GM04504 (cell line): ENCODE measurements at regions not wholly inside any gene's neighbourhood (a gene's known extent, or its start where the extent isn't known, plus 50 kb on each side); places are given as distances from the start of the nearest gene placed in this dataset.
"Not testable (repeated sequence)": the region's sequence is repeated elsewhere in the genome, so short reads cannot be mapped to it uniquely, and the experiment has no call there.

Experiments used
- DNase-seq: peaks from one replicate; pipeline ENCODE4 v3.0.0-alpha.2; 2012; ENCODE audit warnings: low read depth

DNA sequence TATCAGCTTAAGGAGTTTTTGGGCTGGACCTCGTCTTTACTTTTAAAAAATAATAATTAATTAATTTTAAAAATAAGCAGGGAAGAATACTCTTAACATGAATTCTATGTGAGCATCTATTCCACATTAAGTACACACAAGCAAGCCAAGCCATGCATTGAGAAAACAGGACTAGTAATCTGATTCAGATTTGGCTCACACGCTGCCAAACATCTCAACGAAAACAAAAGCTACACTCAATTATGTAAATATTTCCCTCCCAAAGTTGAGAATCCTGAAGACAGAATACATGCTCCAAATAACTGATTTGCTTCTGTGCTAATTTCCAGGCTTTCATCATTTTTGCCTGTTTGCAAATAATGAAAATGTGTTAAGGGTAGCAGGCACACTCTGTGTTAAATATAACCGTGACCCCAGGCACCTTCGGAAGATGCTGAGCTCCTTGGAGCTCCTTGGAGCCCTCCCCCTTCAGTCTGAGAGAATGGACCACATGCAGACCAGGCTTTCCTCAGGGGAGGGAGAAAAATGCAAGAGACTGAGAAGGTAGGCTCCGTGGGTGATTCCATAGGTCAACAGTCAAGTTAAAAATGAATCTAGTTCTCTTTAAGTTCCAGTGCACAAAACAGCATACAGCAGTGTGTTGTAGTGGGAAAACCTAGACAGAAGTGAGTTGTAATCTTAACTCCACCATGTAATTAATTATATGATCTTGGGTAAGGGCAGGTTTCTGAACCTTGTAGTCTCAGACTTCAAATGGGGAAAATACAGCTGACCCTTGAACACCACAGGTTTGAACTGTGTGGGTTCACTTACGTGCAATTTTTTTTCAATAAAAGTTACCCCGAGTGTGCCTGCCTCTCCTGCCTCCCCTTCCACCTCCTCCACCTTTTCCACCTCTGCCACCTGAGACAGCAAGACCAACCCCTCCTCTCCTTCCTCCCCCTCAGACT, 161.3 kb upstream of the RREB1 start:
- DNase-seq: no peak

DNA sequence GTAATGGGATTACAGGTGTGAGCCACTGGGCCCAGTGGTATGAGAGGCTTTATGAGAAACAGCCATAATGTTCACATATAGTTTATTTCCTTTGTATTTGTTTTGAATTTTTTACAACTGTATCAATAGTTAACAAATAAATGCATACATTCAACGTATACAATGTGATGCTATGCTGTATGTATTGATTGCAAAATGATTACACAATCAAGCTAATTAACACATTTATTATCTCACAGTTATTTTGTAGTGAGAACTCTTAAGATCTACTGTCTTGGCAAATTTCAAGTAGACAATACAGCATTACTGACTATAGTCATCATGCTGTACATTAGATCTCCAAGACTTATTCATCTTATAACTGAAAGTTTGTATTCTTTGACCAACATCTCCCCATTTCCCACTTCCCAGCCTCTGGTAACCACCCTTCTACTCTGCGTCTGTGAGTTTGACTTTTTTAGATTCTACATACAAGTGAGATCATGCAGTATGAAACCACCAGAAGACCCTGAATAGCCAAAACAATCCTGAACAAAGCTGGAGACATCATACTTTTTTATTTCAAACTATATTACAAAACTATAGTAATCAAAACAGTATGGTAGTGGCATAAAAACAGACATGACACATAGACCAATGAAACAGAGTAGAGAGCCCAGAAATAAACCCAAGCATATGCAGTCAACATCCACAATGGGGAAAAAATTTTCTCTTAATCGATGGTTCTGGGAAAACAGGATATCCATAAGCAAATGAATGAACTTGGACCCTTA, 157.2 kb upstream of the RREB1 start:
- DNase-seq: no peak

DNA sequence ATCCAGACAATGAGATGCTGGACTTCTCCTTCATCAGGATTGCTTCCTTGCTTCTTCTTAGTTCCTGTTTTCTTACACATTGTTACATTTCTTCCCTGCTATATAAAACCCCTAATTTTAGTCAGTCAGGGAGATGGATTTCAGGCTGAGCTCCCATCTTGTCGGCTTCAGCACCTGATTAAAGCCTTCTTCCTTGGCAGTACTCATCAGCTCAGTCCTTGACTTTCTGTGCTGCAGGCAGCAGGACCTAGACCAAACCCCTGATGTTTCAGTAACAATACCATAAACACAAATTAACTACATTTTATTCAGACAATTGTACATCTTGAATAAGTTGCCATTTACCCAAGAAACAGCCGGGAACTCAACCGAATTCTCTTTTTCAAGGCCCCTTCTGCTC, 156.4 kb upstream of the RREB1 start:
- DNase-seq: no peak

DNA sequence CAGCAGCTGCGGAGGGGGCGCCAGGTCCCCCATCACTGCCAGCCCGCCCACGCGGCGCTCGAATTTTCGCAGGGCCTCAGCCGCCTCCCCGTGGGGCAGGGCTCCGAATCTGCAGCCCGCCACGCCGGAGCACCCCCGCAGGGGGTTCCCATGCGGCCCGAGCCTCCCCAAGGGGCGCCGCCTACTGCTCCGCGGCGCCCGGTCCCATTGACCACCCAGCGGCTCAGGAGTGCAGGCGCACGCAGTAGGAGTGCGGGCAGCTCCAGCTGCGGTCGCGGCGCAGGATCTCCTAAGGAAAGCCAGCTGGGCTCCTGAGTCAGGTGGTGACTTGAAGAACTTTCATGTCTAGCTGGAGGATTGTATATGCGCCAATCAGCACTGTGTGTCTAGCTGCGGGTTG, 155.3 kb upstream of the RREB1 start:
- no peak for DNase-seq

DNA sequence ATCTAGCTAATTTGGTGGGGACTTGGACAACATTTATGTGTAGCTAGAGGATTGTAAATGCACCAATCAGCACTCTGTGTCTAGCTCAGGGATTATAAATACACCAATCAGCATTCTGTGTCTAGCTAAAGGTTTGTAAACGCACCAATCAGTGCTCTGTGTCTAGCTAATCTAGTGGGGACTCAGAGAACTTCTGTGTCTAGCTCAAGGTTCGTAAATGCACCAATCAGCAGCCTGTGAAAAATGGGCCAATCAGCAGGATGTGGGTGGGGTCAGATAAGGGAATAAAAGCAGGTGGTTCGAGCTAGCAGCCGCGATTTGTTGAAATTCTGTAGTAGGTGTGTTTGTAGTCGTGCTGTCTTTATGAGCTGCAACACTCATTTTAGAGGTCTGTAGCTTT, 154.8 kb upstream of the RREB1 start:
- DNase-seq: not testable (repeated sequence)

DNA sequence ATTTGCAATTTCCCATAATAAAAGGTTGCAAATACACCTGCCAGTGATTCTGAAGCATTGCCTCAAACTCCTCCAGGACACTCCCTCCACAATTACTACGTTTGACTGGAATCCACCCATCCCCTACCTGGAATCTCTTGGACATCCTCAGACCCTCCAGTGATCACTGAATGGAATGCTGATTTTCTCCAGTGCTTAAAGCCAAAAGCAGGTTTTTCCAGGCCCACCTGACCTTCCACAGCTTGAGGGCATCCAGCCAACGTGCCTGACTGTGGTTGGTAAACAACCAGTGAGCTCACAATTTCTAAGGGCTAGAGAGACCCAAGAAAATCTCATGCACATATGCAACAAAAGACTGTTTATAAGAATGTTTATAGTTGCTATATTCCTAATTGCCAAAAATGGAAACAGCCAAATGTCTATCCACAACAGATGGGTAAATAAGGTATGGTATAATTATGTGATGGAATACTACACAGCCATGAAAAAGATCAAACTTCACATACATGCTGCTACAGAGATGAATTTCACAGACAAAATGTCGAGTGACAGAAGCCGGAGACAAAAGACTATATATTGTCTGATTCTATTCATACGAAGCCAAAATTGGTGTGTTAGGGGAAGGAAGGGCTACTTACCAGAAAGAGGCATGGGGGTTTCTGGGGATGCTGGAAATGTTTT, 147.1 kb upstream of the RREB1 start:
- no peak for DNase-seq

DNA sequence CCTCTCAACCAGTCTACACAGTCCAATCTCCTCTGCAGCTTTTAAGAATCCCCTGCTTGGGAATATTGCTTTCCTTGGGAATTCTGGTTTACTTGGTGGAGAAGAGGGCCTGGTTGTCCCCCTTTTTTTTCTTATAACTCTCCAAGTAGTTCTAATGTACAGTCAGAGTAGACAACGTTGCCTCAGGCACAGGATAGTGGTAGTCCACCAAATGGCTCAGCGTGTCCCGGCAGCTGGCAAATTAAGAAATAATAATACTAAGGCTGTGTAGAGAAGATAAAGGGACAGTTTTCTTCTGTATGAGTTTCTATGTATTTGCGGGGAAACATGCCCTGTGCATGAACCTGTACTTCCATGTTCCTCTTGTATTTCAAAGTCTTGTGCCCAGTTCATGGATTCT, 145.7 kb upstream of the RREB1 start:
- no peak for DNase-seq

DNA sequence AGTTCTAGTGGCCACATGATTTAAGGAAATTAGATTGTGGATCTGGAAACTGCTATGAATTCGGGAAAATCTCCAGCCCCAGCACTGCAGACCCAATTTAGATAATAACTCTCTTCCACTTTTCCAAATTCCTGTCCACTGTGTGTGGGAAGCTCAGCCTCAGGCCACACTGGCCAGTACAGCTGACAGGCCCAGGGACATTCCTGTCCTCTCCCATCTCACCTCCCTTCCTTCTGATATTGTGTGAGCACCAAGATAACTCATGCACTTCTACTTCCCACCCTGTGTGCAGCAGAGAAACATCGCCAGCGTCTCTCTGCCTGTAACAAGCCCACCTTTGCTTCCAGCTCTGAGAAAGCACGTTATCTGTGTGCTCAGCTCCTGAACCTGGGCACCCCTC, 145.1 kb upstream of the RREB1 start:
- no peak for DNase-seq

DNA sequence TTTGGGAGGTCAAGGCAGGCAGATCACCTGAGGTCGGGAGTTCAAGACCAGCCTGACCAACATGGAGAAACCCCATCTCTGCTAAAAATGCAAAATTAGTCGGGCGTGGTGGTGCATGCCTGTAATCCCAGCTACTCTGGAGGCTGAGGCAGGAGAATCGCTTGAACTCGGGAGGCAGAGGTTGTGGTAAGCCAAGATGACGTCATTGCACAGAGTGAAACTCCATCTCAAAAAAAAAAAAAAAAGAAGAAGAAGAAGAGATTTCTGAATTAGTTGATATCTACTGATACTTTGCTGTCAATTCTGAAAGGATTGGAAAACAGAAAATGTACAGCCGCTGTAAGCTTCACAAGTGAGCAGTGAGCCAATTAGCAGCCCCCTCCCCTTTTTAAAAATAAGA, 144.4 kb upstream of the RREB1 start:
- not testable (repeated sequence) for DNase-seq

DNA sequence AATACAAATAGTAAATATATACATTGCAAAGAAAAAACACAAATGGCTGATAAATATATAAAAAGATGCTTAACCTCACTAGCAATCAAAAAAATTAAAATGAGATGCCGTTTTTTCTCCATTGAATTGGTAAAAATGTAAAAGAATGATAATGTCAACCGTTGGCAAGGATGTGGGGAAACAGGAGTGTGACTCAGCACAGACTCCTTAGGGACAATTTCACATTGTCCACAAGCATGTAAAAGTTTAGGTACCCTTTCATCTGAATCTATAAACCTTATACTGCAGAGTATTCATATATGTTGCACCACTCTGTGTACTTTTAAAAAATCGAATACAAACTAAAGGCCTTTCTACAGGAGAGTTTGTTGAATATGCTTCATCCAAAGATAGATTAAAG, 143.1 kb upstream of the RREB1 start:
- no peak for DNase-seq

DNA sequence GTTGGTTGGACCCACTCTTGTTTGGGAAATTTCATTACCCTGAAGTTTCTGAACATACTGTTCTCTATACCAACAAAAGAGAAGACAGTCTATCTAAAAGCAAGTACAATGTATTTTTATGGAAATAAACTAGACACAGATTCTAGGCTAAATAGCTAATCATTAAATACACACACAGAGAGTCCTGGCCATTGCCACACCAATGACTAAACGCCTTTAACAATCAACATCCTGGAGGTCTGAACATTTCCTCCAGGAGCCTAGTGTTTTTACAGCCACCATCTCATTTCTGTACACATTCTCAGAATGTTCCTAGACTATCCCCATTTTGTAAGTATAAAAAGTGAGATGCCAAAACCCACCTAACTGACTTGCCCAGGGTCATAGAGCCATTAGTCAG, 141.6 kb upstream of the RREB1 start:
- no peak for DNase-seq

DNA sequence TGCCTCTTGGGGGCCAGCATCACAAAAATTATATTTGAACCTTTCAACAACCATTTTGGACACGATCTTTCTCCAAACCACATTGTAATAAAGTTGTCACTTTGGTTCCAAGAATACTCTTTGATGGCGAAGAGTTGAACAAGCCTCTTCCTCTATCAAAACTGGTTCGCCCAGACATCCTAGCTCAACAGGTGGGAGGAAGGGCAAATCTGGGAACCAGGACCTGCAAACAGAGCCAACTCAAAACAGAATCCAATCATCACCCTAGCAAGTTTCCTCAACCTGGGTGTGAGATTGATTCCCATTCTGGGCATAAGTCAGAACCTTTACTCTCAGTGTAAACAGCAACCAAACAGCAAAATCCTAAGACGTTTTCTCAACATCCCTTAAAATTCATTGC, 141.2 kb upstream of the RREB1 start:
- no peak for DNase-seq

DNA sequence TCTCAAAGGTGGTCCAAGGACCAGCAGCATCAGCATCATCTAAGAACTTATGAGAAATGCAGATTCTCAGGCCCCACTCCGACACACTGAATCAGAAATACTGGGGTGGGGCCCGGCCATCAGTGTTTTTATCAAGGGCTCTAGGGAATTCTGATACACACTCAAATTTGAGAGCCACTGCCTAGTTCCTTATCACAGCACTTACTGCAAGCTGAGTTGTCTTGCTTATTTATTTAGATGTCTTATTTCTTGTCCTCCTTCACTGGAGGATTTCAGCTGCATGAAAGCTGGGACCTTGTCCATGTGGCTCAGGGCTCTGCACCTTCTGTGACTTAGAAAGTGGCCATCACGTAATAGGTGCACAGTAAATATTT, 139.4 kb upstream of the RREB1 start:
- no peak for DNase-seq

DNA sequence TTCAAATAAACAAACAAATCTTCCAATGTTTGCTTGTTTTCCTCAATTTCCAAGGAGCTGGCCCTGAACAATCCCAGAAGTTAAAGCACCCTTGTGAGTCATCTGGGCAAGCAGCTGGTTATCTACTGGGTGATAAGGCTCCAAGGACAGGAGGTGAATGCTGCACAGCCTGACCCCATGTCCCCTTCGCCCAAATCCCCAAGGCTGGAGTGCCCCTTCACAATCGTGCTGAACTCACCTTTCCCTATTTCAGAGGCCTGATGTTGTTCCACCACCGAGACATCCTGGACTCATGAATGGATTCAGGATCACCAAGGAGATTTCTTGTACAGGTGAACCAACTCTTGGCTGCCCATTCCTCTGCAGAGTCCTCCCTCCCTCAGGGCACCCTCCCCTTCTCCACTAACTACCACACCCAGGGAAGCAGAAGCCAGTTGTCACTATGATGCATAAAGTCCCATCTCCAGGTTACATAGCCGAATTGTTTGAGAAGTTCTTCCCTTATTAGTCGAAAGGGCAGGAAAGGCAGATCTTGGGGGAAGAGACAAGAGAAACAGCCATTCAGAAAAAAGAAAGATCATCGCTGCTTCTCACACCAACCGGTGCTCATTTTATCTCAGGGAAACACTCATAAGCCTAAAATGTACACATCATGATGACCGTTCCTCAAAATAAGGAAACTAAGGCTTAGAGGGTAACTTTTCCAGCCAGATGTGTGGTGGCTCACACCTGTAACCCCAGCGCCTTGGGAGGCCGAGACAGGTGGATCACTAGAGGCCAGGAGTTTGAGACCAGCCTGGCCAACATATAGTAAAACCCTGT, 138.8 kb upstream of the RREB1 start:
- DNase-seq: no peak

DNA sequence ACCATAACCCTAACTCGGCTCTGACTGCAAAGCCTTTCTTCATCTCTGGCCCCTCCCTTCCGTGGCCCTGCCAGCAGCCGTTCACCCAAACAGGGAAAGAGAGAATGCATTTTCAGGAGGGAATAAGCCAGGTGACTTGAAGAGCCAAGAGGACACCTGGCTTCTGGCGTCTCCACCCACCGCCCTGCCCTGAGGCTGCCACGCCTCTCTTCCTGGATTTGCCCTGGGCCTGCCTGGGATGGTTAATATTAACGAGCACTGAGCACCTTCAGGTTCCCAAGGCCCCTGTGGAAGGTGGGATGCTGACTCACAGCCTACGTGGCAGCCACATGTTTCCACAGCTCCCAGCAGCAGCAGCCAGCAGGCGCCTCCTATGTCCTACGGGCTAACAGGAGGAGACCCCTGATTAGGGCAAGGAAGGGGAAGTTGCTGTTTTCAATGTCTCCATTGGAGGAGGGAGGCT, 138.0 kb upstream of the RREB1 start:
- DNase-seq: no peak

DNA sequence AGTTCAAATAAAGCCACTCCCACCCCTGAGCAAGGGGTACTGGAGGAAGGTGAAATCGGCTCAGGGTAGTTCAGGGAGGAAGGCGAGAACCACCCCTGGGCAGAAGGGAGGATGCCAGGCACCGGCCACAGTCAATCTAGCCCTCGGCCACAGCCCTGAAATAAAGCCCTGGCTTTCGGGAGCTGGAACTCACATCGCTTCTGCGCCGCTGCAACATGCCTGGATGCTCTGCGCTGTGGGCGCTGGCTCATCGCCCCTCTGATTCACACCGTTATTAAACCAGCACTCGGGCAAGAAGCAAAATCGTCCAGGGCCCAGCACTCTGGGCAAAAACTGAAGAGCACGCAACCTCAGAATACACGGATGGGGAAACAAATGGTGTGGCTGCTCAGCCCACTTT, 136.9 kb upstream of the RREB1 start:
- DNase-seq: no peak

DNA sequence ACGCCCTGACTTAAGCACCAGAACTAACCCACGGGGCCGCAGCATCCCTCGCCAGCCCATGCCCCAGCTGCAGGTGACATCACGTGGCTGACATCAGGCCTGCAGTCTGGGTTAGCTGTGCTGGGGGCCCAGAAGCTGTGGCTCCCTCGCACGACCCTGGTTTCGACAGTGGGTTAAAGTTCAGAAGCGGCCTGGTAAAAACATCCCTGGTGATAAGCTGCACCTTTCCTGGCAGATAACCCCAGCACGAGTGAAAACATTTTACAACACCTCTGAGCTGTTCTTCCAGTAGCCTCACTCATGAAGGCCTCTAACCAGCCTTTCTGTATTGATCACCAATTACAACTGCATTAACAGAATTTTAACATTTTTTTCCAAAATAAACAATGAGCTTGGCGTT, 136.4 kb upstream of the RREB1 start:
- no peak for DNase-seq

DNA sequence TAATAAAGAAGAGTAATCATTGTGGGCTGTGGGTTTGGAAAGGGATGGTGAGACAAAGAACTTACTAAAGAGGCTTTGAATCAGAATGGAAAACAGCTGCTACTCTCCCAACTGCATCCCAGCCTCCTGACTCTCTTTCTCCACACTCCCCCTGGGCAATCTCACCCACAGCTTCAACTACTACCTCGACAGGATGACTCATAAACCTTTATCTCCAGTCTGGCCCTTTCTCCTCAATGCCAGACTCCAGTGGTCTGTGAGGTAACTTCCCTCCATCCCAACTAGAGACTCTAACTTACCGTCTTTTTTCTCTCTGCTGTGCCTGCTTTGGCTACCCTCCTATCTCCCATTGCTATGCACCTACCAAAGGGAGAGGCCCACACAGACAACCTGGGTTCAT, 135.3 kb upstream of the RREB1 start:
- no peak for DNase-seq

DNA sequence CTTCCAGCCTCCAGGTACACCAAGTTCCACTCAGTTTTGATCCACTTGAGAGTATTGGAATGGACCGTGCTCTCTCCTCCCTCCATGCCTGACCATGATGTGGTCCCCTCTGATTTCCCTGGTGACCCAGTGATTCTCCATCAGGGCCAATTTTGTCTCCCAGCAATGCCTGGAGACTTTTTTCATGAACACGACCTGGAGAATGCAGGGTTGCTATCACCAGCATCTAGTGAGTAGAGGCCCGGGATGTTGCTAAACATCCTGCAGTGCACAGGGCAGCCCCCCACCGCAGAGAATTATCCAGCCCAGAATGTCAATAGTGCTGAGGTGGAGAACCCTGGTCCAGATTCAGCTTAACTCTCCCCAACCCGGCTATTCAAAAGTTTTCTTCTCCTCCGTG, 134.0 kb upstream of the RREB1 start:
- no peak for DNase-seq

DNA sequence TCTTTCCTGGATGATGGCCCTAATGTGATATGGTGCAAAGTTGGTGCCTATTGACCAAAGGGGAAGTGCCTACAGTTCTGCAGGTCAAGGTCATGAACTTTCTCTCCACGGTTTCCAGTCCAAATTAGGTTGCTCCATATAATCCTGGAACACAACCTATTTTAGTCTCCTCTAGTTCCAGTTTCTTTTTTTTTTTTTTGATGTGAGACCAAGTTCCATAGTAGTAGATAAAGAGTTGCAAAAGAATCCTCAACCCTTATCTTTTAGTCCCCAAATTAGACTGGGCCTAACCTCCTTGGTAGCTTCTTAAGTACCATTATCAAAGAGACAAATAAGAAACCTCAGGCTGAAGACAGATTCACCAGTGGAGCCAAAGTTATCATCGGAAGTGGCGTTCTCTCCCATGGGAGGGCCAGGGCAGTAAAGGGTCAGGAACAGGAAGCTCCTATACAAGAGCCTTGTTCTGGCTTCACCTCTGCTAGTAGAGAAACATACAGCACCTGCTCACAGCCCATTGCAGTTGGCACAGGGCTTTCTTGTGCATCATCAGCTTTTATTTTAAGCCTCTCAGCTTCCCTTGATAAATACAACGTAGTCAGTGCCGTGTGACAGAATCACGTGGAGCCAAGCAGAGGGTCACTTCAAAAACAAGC, 132.2 kb upstream of the RREB1 start:
- no peak for DNase-seq

DNA sequence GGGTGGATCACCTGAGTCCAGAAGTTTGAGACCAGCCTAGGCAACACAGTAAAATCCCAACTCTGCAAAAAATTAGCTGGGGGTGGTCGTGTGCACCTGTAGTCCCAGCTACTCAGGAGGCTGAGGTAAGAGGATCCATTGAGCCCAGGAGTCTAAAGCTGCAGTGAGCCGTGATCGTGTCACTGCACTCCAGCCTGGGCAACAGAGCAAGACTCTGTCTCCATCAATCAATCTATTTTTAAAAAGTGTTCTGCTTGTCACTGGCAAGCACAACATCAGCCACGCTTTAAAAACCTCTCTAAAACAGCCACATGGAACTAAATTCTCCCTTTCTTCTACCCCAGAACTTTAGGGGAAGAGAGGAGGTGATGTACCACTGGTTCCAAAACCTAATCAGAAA, 131.6 kb upstream of the RREB1 start:
- no peak for DNase-seq
